ENCODE measurements at regions not wholly inside any gene's neighbourhood (a gene's known extent, or its start where the extent isn't known, plus 50 kb on each side); places are given as distances from the start of the nearest gene placed in this dataset.

- TF ChIP-seq POLR2AphosphoS5 (IDR thresholded peaks at IDR 0.05; ENCODE audit: low read depth, low read length) (no peak), SIN3A (IDR thresholded peaks at IDR 0.05; ENCODE audit: borderline replicate concordance, insufficient read depth, low read length) (no peak), FOXP2 (optimal IDR thresholded peaks at IDR 0.05; ENCODE audit: borderline replicate concordance, extremely low read depth, extremely low read length, insufficient read depth) (no peak), TAF1 (IDR thresholded peaks at IDR 0.05; ENCODE audit: borderline replicate concordance, insufficient read depth, low read length) (no peak), REST (IDR thresholded peaks at IDR 0.05; ENCODE audit: insufficient read depth in 1 of 2, low read depth in 2 of 2, low read length in 2 of 2) (no peak)
Measured at GRCh38 chr9:26656003-26656870, 236.4 kb downstream of the CAAP1 start.

- TF ChIP-seq SIN3A (IDR thresholded peaks at IDR 0.05; ENCODE audit: borderline replicate concordance, insufficient read depth, low read length): no peak
- no peak for TF ChIP-seq FOXP2 (optimal IDR thresholded peaks at IDR 0.05; ENCODE audit: borderline replicate concordance, extremely low read depth, extremely low read length, insufficient read depth)
- TF ChIP-seq TAF1 (IDR thresholded peaks at IDR 0.05; ENCODE audit: borderline replicate concordance, insufficient read depth, low read length): no peak
- TF ChIP-seq REST (IDR thresholded peaks at IDR 0.05; ENCODE audit: insufficient read depth in 1 of 2, low read depth in 2 of 2, low read length in 2 of 2): no peak
- no peak for TF ChIP-seq POLR2AphosphoS5 (IDR thresholded peaks at IDR 0.05; ENCODE audit: low read depth, low read length)
Measured at GRCh38 chr9:26655166-26655565, 237.4 kb downstream of the CAAP1 start.

- TF ChIP-seq FOXP2 (optimal IDR thresholded peaks at IDR 0.05; ENCODE audit: borderline replicate concordance, extremely low read depth, extremely low read length, insufficient read depth) (no peak), SIN3A (IDR thresholded peaks at IDR 0.05; ENCODE audit: borderline replicate concordance, insufficient read depth, low read length) (no peak), TAF1 (IDR thresholded peaks at IDR 0.05; ENCODE audit: borderline replicate concordance, insufficient read depth, low read length) (no peak), REST (IDR thresholded peaks at IDR 0.05; ENCODE audit: insufficient read depth in 1 of 2, low read depth in 2 of 2, low read length in 2 of 2) (no peak), POLR2AphosphoS5 (IDR thresholded peaks at IDR 0.05; ENCODE audit: low read depth, low read length) (no peak)
Measured at GRCh38 chr9:26650325-26650724, 242.3 kb downstream of the CAAP1 start.

GRCh38 chr9:26643826-26644225 lies 248.8 kb downstream of the CAAP1 start:
- TF ChIP-seq TAF1 (IDR thresholded peaks at IDR 0.05; ENCODE audit: borderline replicate concordance, insufficient read depth, low read length): no peak
- TF ChIP-seq POLR2AphosphoS5 (IDR thresholded peaks at IDR 0.05; ENCODE audit: low read depth, low read length): no peak

- TF ChIP-seq SIN3A (IDR thresholded peaks at IDR 0.05; ENCODE audit: borderline replicate concordance, insufficient read depth, low read length): no peak
- no peak for TF ChIP-seq REST (IDR thresholded peaks at IDR 0.05; ENCODE audit: insufficient read depth in 1 of 2, low read depth in 2 of 2, low read length in 2 of 2)
- no peak for TF ChIP-seq POLR2AphosphoS5 (IDR thresholded peaks at IDR 0.05; ENCODE audit: low read depth, low read length)
Measured at GRCh38 chr9:26639761-26640160, 252.8 kb downstream of the CAAP1 start.

Data from PFSK-1 (cell line).